Gastrocnemius medialis (tissue), 4 donors: ENCODE measurements at regions not wholly inside any gene's neighbourhood (a gene's known extent, or its start where the extent isn't known, plus 50 kb on each side); places are given as distances from the start of the nearest gene placed in this dataset.

ENCODE experiments used
- CTCF ChIP-seq, 5 experiments: fragments of 450-650 bp in 3 of 5; fragments of 200-600 bp in 2 of 5; sonication (generic) in 2 of 5; IDR thresholded peaks in 4 of 5; conservative IDR thresholded peaks in 1 of 5; 1 replicate in 4 of 5; 2 replicates in 1 of 5; pipeline ENCODE4 v1.5.1; 2016 to 2019; ENCODE audit warnings: antibody characterized with exemption in 5 of 5, mild to moderate bottlenecking in 3 of 5, moderate library complexity in 3 of 5
- POLR2A ChIP-seq, 2 donors: fragments of 450-650 bp; IDR thresholded peaks; one replicate each; pipeline ENCODE4 v1.6.1; 2017; ENCODE audit warnings: antibody characterized with exemption in 2 of 2, mild to moderate bottlenecking in 2 of 2, moderate library complexity in 2 of 2

- TF ChIP-seq CTCF (IDR thresholded peaks at IDR 0.05 in 4 of 5, conservative IDR thresholded peaks at IDR 0.05 in 1 of 5) (no peak), POLR2A (IDR thresholded peaks at IDR 0.05) (no peak)
These were observed 243.2 kb upstream of the GMDS start for GRCh38 chr6:2488578-2488977.
